ENCODE measurements at regions not wholly inside any gene's neighbourhood (a gene's known extent, or its start where the extent isn't known, plus 50 kb on each side); places are given as distances from the start of the nearest gene placed in this dataset.

GRCh38 chr5:36765876-36766275, 110.7 kb upstream of the NIPBL start (continued):
- TF ChIP-seq REST (IDR thresholded peaks at IDR 0.05; ENCODE audit: unreplicated experiment) (no peak), ZNF114 (CRISPR knock-in tag; IDR thresholded peaks at IDR 0.05) (no peak), POLR2AphosphoS5 (IDR thresholded peaks at IDR 0.05; ENCODE audit: low read depth) (no peak), EZH2phosphoT487 (IDR thresholded peaks at IDR 0.05; ENCODE audit: unreplicated experiment) (no peak), CTCF (conservative IDR thresholded peaks at IDR 0.05; ENCODE audit: low read depth in 2 of 2) (no peak), JUNB (IDR thresholded peaks at IDR 0.05; ENCODE audit: unreplicated experiment) (no peak), ZNF331 (CRISPR knock-in tag; IDR thresholded peaks at IDR 0.05; ENCODE audit: low read depth) (no peak)

GRCh38 chr5:36766981-36767380, 109.6 kb upstream of the NIPBL start:
- no peak overlapping the region for H3K4me2 ChIP-seq
- 0 out of 3 replicates have a peak, but pooled peaks cover 3% of the 10 kb centered on the region for H3K4me1 Mint-ChIP-seq
- H3K27ac Mint-ChIP-seq: no peak overlapping the region
- no peaks in the 10 kb centered on the region for H3F3A ChIP-seq (replicated peaks; ENCODE audit: low read depth)
- peaks cover 4% of the 10 kb centered on the region; the same call in 1 of the 2 replicates for H3K9me2 ChIP-seq (ENCODE audit: insufficient read depth)
- H3K27me3 ChIP-seq (ENCODE audit: insufficient read depth): no peaks in the 10 kb centered on the region
- DNase-seq (ENCODE audit: low spot score): no peak
- H3K36me3 Mint-ChIP-seq (ENCODE audit: low read depth): peaks cover 6% of the 10 kb centered on the region; the same call in 2 of the 3 replicates
- no peak overlapping the region for H3K4me3 ChIP-seq
- H3K27ac ChIP-seq (ENCODE audit: low read depth): no peak overlapping the region
- H3K9me3 Mint-ChIP-seq: peaks cover 5% of the 10 kb centered on the region; the same call in 2 of the 3 replicates
- H3K27me3 Mint-ChIP-seq (ENCODE audit: insufficient read depth, low read depth, poor library complexity): no peaks in the 10 kb centered on the region
- H3K79me2 ChIP-seq (replicated peaks; ENCODE audit: insufficient read depth): no peaks in the 10 kb centered on the region
- H3K4me1 ChIP-seq (ENCODE audit: insufficient read depth): no peaks in the 10 kb centered on the region
- H2AFZ ChIP-seq: no peak overlapping the region
- H4K20me1 ChIP-seq (replicated peaks; ENCODE audit: insufficient read depth): no peaks in the 10 kb centered on the region
- no peak for ATAC-seq
- H3K36me3 ChIP-seq (ENCODE audit: insufficient read depth): no peaks in the 10 kb centered on the region
- H3K4me3 Mint-ChIP-seq: no peak overlapping the region
- TF ChIP-seq REST (IDR thresholded peaks at IDR 0.05; ENCODE audit: unreplicated experiment): no peak
- TF ChIP-seq ZNF114 (CRISPR knock-in tag; IDR thresholded peaks at IDR 0.05): no peak
- TF ChIP-seq CTCF (conservative IDR thresholded peaks at IDR 0.05; ENCODE audit: low read depth in 2 of 2): no peak
- no peak for TF ChIP-seq EZH2 (IDR thresholded peaks at IDR 0.05; ENCODE audit: low read depth, unreplicated experiment)
